Hepatocyte (in vitro differentiated cells): ENCODE measurements at regions not wholly inside any gene's neighbourhood (a gene's known extent, or its start where the extent isn't known, plus 50 kb on each side); places are given as distances from the start of the nearest gene placed in this dataset.

Source experiments
- DNase-seq: peaks from one replicate; pipeline ENCODE4 v3.0.0-alpha.2; 2016; ENCODE audit warnings: low spot score
- H2AFZ ChIP-seq: fragments of 200-600 bp; sonication (generic); 2 replicates; pipeline ENCODE4 v1.6.0; 2016; ENCODE audit warnings: antibody characterized with exemption, mild to moderate bottlenecking
- H3K27ac ChIP-seq: fragments of 200-600 bp; sonication (generic); 2 replicates; pipeline ENCODE4 v1.5.1; 2016; ENCODE audit warnings: mild to moderate bottlenecking
- H3K27me3 ChIP-seq: fragments of 200-600 bp; sonication (generic); 2 replicates; pipeline ENCODE4 v1.6.1; 2016
- H3K36me3 ChIP-seq: fragments of 200-600 bp; sonication (generic); replicated peaks from 2 replicates; pipeline ENCODE4 v1.5.1; 2016; ENCODE audit warnings: low read depth; ENCODE audit not compliant: insufficient read depth
- H3K4me1 ChIP-seq: fragments of 200-600 bp; sonication (generic); 2 replicates; pipeline ENCODE4 v1.5.1; 2016; ENCODE audit warnings: mild to moderate bottlenecking, moderate library complexity; ENCODE audit not compliant: insufficient read depth
- H3K4me2 ChIP-seq: fragments of 200-600 bp; sonication (generic); 2 replicates; pipeline ENCODE4 v1.6.0; 2016
- H3K4me3 ChIP-seq: fragments of 200-600 bp; sonication (generic); 2 replicates; pipeline ENCODE4 v1.5.1; 2016; ENCODE audit warnings: mild to moderate bottlenecking
- H3K79me2 ChIP-seq: fragments of 200-600 bp; sonication (generic); 2 replicates; pipeline ENCODE4 v1.6.0; 2017; ENCODE audit warnings: mild to moderate bottlenecking
- H3K9me2 ChIP-seq: fragments of 200-600 bp; sonication (generic); replicated peaks from 2 replicates; pipeline ENCODE4 v1.6.0; 2017; ENCODE audit warnings: mild to moderate bottlenecking; ENCODE audit not compliant: insufficient read depth
- H3K9me3 ChIP-seq: fragments of 200-600 bp; sonication (generic); 2 replicates; pipeline ENCODE4 v1.5.1; 2016; ENCODE audit warnings: low read depth, mild to moderate bottlenecking
- H4K20me1 ChIP-seq: fragments of 200-600 bp; sonication (generic); 2 replicates; pipeline ENCODE4 v1.6.0; 2016; ENCODE audit warnings: mild to moderate bottlenecking; ENCODE audit not compliant: insufficient read depth, poor library complexity, severe bottlenecking
- CTCF ChIP-seq: fragments of 200-600 bp; sonication (generic); IDR thresholded peaks from 2 replicates; pipeline ENCODE4 v1.5.1; 2016; ENCODE audit warnings: antibody characterized with exemption, mild to moderate bottlenecking; ENCODE audit not compliant: poor library complexity
- EZH2 ChIP-seq: fragments of 200-600 bp; sonication (generic); IDR thresholded peaks from 2 replicates; pipeline ENCODE4 v1.6.1; 2016; ENCODE audit warnings: antibody characterized with exemption, mild to moderate bottlenecking, borderline replicate concordance
- EZH2phosphoT487 ChIP-seq: fragments of 200-600 bp; sonication (generic); IDR thresholded peaks from one replicate; pipeline ENCODE4 v1.6.1; 2018; ENCODE audit warnings: antibody characterized with exemption, mild to moderate bottlenecking, low read depth, moderate library complexity; ENCODE audit not compliant: unreplicated experiment, severe bottlenecking
- WGBS: methylation state at CpG from one replicate; pipeline ENCODE4 v1.1.6; 2016; ENCODE audit warnings: low lambda C conversion rate; ENCODE audit errors: missing lambda C conversion rate; 5-methylcytosine and 5-hydroxymethylcytosine counted together

GRCh38 chr22:48573766-48574165, 1253.9 kb downstream of the BRD1 start:
- peaks cover 5% of the 10 kb centered on the region for H4K20me1 ChIP-seq
- H3K9me2 ChIP-seq: no peaks in the 10 kb centered on the region
- H3K4me2 ChIP-seq: no peak overlapping the region
- no peak overlapping the region for H2AFZ ChIP-seq
- H3K9me3 ChIP-seq: peaks cover 9% of the 10 kb centered on the region
- no peaks in the 10 kb centered on the region for H3K4me1 ChIP-seq
- no peak overlapping the region for H3K4me3 ChIP-seq
- no peak for TF ChIP-seq EZH2phosphoT487
- TF ChIP-seq EZH2: no peak
- TF ChIP-seq CTCF: no peak
- no peak overlapping the region for H3K27ac ChIP-seq
- H3K27me3 ChIP-seq: peaks cover 28% of the 10 kb centered on the region
- H3K36me3 ChIP-seq: no peaks in the 10 kb centered on the region
- H3K79me2 ChIP-seq: no peaks in the 10 kb centered on the region
- no peak for DNase-seq
- WGBS: 95% methylated on average over 4 of the region's 4 CpGs

GRCh38 chr22:48572951-48573350, 1254.7 kb downstream of the BRD1 start:
- H3K4me3 ChIP-seq: no peak overlapping the region
- no peaks in the 10 kb centered on the region for H3K4me1 ChIP-seq
- H4K20me1 ChIP-seq: peaks cover 5% of the 10 kb centered on the region
- no peak overlapping the region for H2AFZ ChIP-seq
- no peaks in the 10 kb centered on the region for H3K79me2 ChIP-seq
- H3K4me2 ChIP-seq: no peak overlapping the region
- no peaks in the 10 kb centered on the region for H3K9me2 ChIP-seq
- peaks cover 28% of the 10 kb centered on the region for H3K27me3 ChIP-seq
- H3K9me3 ChIP-seq: peaks cover 9% of the 10 kb centered on the region
- 85% methylated on average over 4 of the region's 4 CpGs for WGBS
- DNase-seq: no peak
- H3K36me3 ChIP-seq: no peaks in the 10 kb centered on the region
- TF ChIP-seq CTCF: no peak
- no peak for TF ChIP-seq EZH2phosphoT487
- TF ChIP-seq EZH2: no peak
- no peak overlapping the region for H3K27ac ChIP-seq

- Histone ChIP-seq H3K4me2 (no peak overlapping the region), H2AFZ (no peak overlapping the region), H3K27me3 (peaks cover 18% of the 10 kb centered on the region), H3K36me3 (no peaks in the 10 kb centered on the region), H3K4me3 (no peak overlapping the region), H3K27ac (no peak overlapping the region), H3K9me2 (no peaks in the 10 kb centered on the region), H3K4me1 (no peaks in the 10 kb centered on the region), H3K9me3 (peaks cover 9% of the 10 kb centered on the region), H3K79me2 (no peaks in the 10 kb centered on the region), H4K20me1 (no peaks in the 10 kb centered on the region)
- no peak for TF ChIP-seq EZH2phosphoT487
- TF ChIP-seq CTCF: no peak
- no peak for TF ChIP-seq EZH2
- no peak for DNase-seq
- 97% methylated on average over 2 of the region's 2 CpGs for WGBS
Observed at GRCh38 chr22:48570912-48571311, 1256.8 kb downstream of the BRD1 start.
